ENCODE measurements at regions not wholly inside any gene's neighbourhood (a gene's known extent, or its start where the extent isn't known, plus 50 kb on each side); places are given as distances from the start of the nearest gene placed in this dataset.

DNA sequence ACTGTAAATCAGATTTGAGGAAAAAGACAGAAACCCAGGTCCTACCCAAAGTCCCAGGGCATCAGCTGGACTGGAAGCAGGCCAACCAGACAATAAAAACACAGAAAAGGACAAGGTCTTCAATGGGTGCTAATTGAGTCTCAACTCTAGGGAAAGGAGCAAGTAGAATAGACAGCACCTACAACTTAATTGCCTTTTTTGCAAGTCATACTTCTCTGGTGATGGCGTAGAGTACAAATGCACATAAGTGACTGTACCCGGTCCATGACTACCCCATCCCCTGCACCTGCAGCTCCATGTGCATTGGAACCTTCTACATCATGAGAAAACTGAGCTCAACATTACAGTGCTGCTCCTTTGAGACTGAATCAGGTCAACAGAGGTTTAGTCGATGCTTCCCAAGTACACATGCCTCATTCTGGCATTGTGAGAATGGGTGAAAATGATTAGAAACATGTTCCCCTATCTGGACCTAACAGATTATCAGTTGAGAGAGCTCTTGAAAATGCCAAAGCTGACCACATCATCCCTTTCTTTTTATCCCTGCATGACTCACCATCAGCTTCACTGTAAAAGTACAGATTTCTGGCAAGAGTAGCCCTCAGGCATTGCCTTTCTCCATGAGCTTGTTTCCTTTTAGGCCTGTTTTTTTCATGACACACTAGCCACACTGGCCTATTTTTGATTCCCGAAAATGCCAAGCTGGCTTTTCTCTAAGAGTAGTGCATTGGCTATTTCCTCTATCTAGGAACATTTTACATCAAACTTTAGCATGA is 298.3 kb downstream of the HS3ST1 start:
- Histone ChIP-seq H3K4me3 (no peak overlapping the region), H3K9me3 (no peaks in the 10 kb centered on the region), H3K4me1 (ENCODE audit: low read depth) (no peaks in the 10 kb centered on the region), H3K36me3 (ENCODE audit: low read depth) (no peaks in the 10 kb centered on the region)
- TF ChIP-seq CTCF (IDR thresholded peaks at IDR 0.05), result no peak
- ATAC-seq (no peak), DNase-seq (no peak)
- intact Hi-C loops (cut with DNase I, micrococcal nuclease), result no loop called here

DNA sequence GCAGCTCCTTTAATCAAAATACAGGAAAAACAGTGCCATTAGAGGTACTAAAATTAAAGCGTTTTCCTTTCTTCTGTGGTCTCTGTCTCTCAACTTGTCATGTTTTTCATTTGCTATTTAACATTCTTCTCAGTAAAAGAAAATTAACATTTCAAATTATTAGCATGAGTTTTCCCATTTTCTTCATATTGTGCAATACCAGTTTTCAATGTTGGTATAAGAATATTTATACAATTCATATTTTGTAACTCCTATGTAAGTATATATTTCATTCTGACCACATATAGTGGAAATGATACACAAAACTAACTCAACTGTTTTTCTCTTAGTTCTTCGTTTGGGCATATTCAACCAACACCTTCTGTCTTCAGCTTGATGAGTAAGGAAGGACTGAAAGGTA is 308.3 kb downstream of the HS3ST1 start:
- no peaks in the 10 kb centered on the region for H3K9me3 ChIP-seq
- TF ChIP-seq CTCF (IDR thresholded peaks at IDR 0.05), result no peak
- H3K4me1 ChIP-seq (ENCODE audit: low read depth), result no peaks in the 10 kb centered on the region
- DNase-seq, result no peak
- H3K4me3 ChIP-seq, result no peak overlapping the region
- ATAC-seq, result no peak
- no peaks in the 10 kb centered on the region for H3K36me3 ChIP-seq (ENCODE audit: low read depth)
- intact Hi-C loops (cut with DNase I, micrococcal nuclease), result no loop called here

GRCh38 chr4:11119474-11119873 is 309.2 kb downstream of the HS3ST1 start:
- no peak for ATAC-seq
- intact Hi-C loops (cut with DNase I, micrococcal nuclease), result no loop called here

GRCh38 chr4:11118513-11118912 is 310.2 kb downstream of the HS3ST1 start:
- DNase-seq (no peak), ATAC-seq (no peak)
- Histone ChIP-seq H3K4me3 (no peak overlapping the region), H3K9me3 (no peaks in the 10 kb centered on the region), H3K36me3 (ENCODE audit: low read depth) (no peaks in the 10 kb centered on the region), H3K4me1 (ENCODE audit: low read depth) (no peaks in the 10 kb centered on the region)
- TF ChIP-seq CTCF (IDR thresholded peaks at IDR 0.05), result no peak
- intact Hi-C loops (cut with DNase I, micrococcal nuclease), result no loop called here

More at GRCh38 chr4:11119474-11119873, 309.2 kb downstream of the HS3ST1 start:
- Histone ChIP-seq H3K9me3 (no peaks in the 10 kb centered on the region), H3K36me3 (ENCODE audit: low read depth) (no peaks in the 10 kb centered on the region), H3K4me1 (ENCODE audit: low read depth) (no peaks in the 10 kb centered on the region), H3K4me3 (no peak overlapping the region)
- DNase-seq, result no peak
- TF ChIP-seq CTCF (IDR thresholded peaks at IDR 0.05), result no peak

- no peaks in the 10 kb centered on the region for H3K9me3 ChIP-seq
- TF ChIP-seq CTCF (IDR thresholded peaks at IDR 0.05), result no peak
- no peak for DNase-seq
- H3K4me3 ChIP-seq, result no peak overlapping the region
- H3K4me1 ChIP-seq (ENCODE audit: low read depth), result no peaks in the 10 kb centered on the region
- no peak for ATAC-seq
- intact Hi-C loops (cut with DNase I, micrococcal nuclease), result no loop called here
- no peaks in the 10 kb centered on the region for H3K36me3 ChIP-seq (ENCODE audit: low read depth)
Observed at GRCh38 chr4:11116940-11117339, 311.8 kb downstream of the HS3ST1 start.

Measured in mucosa of descending colon (tissue), 3 donors.